Retinal pigment epithelial cell (primary cell): ENCODE measurements at regions not wholly inside any gene's neighbourhood (a gene's known extent, or its start where the extent isn't known, plus 50 kb on each side); places are given as distances from the start of the nearest gene placed in this dataset.

ENCODE experiments used
- DNase-seq: peaks from one replicate; pipeline ENCODE4 v3.0.0-alpha.2; 2010; ENCODE audit warnings: low read depth
- H3K4me3 ChIP-seq: 2 replicates; pipeline ENCODE4 v1.5.1; 2011; ENCODE audit warnings: mild to moderate bottlenecking, low read length, control low read depth, moderate library complexity
- CTCF ChIP-seq: conservative IDR thresholded peaks from 2 replicates; pipeline ENCODE4 v1.5.1; 2011; ENCODE audit warnings: low read depth, low read length, control low read depth, inconsistent platforms

GRCh38 chr2:114032705-114033104 is 142.8 kb downstream of the ACTR3 start:
- no peak for DNase-seq
- H3K4me3 ChIP-seq, result no peak overlapping the region
- no peak for TF ChIP-seq CTCF

GRCh38 chr2:114034742-114035141 is 144.9 kb downstream of the ACTR3 start:
- no peak overlapping the region for H3K4me3 ChIP-seq
- no peak for TF ChIP-seq CTCF
- DNase-seq, result no peak

- no peak overlapping the region for H3K4me3 ChIP-seq
- TF ChIP-seq CTCF, result no peak
- DNase-seq, result no peak
Measured at GRCh38 chr2:114038710-114039109, 148.8 kb downstream of the ACTR3 start.

GRCh38 chr2:114039677-114040076 is 149.8 kb downstream of the ACTR3 start:
- no peak for DNase-seq
- H3K4me3 ChIP-seq, result no peak overlapping the region
- no peak for TF ChIP-seq CTCF

GRCh38 chr2:114040826-114041225 is 150.9 kb downstream of the ACTR3 start:
- no peak overlapping the region for H3K4me3 ChIP-seq
- no peak for DNase-seq
- no peak for TF ChIP-seq CTCF

- no peak for DNase-seq
- no peak for TF ChIP-seq CTCF
- no peak overlapping the region for H3K4me3 ChIP-seq
Measured at GRCh38 chr2:114044985-114045384, 155.1 kb downstream of the ACTR3 start.

GRCh38 chr2:114046373-114046772 is 156.5 kb downstream of the ACTR3 start:
- H3K4me3 ChIP-seq, result no peak overlapping the region
- TF ChIP-seq CTCF, result no peak
- DNase-seq, result no peak
